AG20443 (cell line): ENCODE measurements at regions not wholly inside any gene's neighbourhood (a gene's known extent, or its start where the extent isn't known, plus 50 kb on each side); places are given as distances from the start of the nearest gene placed in this dataset.

ENCODE experiments used
- DNase-seq: peaks from one replicate; pipeline ENCODE4 v3.0.0; 2012; ENCODE audit warnings: low spot score, mixed read lengths

- no peak for DNase-seq
Observed at GRCh38 chr7:52897288-52897687, 138.1 kb upstream of the POM121L12 start.

GRCh38 chr7:52877240-52877639 is 158.2 kb upstream of the POM121L12 start:
- DNase-seq = no peak

- no peak for DNase-seq
Observed at GRCh38 chr7:52876402-52876801, 159.0 kb upstream of the POM121L12 start.

DNA sequence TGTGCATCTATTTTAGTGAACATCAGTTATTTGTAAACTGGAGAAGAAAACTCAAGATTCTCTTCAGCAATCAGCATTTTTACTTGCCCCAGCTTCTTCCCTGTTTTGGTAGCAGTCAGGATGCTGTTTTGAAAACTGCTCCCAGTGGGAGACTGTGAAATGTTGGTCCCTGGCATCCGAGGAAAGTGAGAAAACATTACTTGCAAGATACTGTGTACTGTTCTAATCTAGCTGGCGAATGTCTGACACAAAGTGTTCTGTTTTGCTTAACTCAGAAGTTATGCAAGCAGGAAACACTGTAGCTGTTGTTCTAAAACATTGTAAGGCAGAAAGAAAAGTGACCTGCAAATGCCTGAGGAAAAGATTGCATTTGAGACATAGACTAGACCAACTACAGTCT is 171.8 kb upstream of the POM121L12 start:
- DNase-seq = no peak

GRCh38 chr7:52862321-52862720 is 173.1 kb upstream of the POM121L12 start:
- no peak for DNase-seq

DNA sequence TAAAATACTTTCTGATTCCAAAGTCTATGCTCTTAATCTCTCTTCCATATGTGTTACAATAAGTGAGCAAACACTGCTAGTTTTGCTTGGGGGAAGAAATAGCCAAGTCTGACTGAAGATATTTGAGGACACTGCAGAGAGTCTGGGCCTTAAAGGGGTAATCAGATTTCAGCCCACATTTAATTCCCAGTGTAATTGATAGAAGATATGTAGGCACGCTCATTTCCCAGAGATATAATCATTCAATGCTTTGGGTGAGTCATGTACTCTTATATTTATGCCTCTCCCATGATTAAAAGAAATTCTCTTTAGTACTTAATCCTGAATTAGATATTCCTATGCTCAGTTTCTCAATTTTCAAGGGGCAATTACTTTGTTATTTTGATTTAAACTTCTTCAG is 178.1 kb upstream of the POM121L12 start:
- no peak for DNase-seq

- DNase-seq = no peak
Observed at GRCh38 chr7:52854681-52855080, 180.8 kb upstream of the POM121L12 start.

- no peak for DNase-seq
Observed at GRCh38 chr7:52851547-52851946, 183.9 kb upstream of the POM121L12 start.

GRCh38 chr7:52843436-52843835 is 192.0 kb upstream of the POM121L12 start:
- no peak for DNase-seq

- no peak for DNase-seq
Observed at GRCh38 chr7:52842202-52842900, 193.1 kb upstream of the POM121L12 start.

DNA sequence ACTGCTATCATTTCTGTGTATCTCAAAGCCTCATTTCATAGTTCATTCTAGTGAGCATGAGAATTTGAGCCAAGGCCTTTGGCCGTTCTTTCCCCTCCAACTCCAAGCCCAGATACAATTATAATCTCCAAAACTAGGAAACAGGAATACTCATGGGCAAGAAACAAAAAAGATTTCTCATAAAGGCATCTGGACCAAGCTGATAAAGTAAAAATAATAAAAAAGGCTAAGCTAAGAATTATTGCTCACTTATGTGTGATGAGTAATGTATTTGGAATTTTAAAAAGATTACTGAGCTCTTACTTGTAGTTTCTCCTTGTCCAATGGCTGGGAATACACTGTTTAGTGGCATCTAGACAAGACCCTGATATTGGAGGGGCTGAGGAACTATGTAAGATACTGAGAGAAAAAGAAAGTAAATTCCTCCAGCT is 196.4 kb upstream of the POM121L12 start:
- DNase-seq = no peak

DNA sequence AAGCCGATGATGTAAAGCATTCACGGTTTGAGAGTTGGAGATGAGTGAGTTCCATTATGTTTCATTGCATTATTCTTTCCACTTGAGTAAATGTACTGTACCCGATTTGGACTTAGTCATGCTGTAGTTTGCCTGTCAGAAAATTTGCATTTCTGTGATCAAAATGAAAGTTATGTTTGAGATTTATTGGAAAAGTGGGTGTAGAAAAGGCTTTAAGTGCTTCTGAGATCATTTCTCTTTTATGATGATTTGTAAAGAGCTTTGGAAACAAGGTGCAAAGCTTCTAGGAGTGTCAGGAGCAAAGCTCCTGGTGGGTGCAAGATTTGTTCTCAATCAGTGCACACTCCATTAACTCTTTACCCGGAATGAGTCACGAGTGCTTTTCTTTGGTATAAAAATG is 204.1 kb upstream of the POM121L12 start:
- DNase-seq = no peak

DNA sequence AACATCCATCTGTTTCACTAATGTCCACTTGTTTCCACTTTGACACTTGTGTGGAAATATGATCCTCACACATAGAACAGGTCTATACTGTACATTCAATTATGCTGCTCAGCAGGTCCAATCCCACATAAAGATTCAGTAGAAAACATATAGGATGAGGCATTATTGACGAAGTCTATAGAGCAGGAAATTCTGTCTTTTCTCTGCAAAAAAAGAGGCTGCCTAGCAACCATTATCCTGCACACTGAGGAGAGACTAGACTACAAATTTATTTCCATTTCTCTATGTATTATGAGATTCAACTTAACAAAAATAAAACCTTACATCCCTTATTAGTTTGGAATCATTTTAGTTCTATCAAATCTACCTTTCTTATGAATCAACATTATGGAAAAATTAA is 204.6 kb upstream of the POM121L12 start:
- DNase-seq = no peak

GRCh38 chr7:52826515-52827265 is 208.7 kb upstream of the POM121L12 start:
- DNase-seq = no peak

DNA sequence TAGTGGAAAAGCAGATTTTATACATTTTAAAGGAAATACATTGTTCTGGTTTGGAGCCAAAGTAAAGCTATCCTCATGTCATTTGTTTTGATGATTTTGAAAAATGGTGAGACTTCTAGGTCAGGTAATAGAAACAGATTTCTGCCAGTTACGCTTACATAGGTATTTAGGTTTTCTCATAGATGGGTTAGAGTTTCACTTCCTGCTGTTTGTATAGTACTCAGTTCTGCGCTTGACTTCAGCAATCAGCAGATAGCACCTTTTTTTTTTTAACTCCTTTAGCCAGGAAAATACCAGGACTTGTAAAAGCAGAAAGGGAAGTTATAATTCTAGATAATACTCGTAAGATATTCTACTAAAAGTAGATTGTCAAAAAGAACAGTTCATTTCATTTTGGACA is 209.8 kb upstream of the POM121L12 start:
- no peak for DNase-seq

DNA sequence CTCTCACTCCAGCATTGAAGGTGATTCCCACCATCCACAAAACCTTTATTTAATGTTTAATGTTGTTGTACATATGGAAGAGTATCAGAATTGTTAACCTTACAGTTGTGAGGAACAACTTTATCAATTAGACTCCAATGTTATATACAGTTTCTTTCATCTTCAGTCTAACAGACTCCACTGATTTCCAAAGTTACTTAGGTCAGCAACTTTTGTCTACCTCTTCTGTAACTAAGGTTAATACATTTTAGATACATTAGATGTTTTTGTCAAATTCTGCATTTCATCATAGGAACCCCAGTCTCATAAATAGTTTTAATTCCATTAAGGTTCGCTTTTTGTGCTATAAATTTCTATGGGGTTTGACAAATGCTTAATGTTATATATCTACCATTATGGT is 223.9 kb upstream of the POM121L12 start:
- no peak for DNase-seq

DNA sequence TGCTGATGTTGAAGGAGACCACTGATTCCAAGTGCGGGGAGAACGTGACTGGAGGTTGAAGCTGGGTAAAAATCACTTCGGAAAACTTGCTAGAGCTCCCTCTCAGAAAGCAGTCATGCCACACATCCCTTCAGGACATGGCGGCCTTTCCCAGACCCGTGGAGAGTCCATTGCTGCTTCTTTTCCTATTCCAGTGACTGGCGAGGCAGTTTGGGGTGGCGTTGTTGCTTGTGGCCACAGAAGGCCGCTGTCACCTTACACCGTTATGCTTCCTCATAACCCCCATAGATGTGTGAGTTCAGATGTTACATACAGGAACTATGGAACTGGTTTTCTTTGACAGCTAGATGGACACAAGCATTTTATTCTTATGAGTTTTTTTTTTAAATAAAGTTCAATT is 235.6 kb upstream of the POM121L12 start:
- DNase-seq = no peak

GRCh38 chr7:52797801-52798200 is 237.6 kb upstream of the POM121L12 start:
- DNase-seq = no peak

DNA sequence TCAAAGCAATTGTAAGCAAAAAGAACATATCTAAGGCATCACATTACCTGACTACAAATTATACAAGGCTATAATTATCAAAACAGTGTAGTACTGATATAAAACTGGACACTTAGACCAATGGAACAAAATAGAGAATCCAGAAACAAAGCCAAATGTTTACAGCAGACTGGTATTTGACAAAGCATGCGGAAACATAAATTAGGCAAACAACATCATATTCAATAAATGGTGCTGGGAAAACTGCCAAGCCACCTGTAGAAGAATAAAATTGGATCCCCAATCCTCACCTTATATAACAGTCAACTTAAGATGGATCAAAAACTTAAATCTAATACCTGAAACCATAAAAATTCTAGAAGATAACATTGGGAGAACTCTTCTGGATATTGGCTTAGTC is 240.8 kb upstream of the POM121L12 start:
- DNase-seq = no peak

DNA sequence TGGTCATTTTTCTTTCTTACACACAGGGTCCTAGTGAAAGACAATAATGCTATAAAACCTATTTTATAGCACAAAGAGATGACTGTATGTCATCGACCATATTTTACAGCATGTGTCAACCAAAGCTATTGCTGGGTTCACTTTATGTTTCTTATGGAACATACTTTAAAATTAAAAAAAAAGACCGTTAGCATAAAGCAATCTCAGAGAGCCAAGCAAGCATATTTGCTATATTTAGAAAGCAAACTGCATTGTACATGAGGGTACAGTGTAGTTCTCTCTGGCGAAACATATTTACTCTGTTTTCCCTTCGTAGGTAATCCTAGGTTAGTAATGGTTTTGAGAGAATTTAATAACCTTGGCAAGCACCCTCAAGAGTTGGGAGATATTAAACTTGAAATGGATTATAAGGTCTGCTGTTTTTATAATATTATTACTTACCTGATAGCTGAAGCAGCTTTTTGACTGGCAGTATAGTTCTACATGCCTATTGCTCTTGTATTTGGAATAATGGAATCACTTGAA is 244.2 kb upstream of the POM121L12 start:
- no peak for DNase-seq

- no peak for DNase-seq
Observed at GRCh38 chr7:52786174-52786573, 249.3 kb upstream of the POM121L12 start.

- DNase-seq = no peak
Observed at GRCh38 chr7:52782348-52782747, 253.1 kb upstream of the POM121L12 start.

DNA sequence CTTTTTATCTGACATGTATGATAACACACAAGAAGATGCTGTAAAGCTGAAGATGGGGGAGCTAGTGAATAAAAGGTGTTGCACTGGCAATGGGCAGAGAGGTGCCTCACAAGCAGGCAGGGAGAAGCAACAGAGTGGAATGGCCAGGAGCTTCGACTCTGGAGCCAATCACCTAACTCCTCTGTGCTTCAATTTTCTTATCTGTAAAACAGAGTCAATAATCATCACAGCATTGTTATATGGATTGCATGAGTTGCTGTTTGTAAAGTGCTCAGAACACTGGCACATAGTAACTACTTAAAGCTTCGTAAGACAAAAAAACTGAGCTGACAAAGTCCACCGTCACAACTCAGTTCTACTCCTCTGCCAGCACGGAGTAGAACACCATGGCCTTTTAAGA is 254.2 kb upstream of the POM121L12 start:
- no peak for DNase-seq

- no peak for DNase-seq
Observed at GRCh38 chr7:52779004-52779403, 256.4 kb upstream of the POM121L12 start.
